CD4-positive, alpha-beta memory T cell (primary cell): ENCODE measurements at regions not wholly inside any gene's neighbourhood (a gene's known extent, or its start where the extent isn't known, plus 50 kb on each side); places are given as distances from the start of the nearest gene placed in this dataset.

Experiments used
- CTCF ChIA-PET: fragments of 350-600 bp; sonication (Branson Sonifier 250); formaldehyde crosslinking; loops from one replicate; lab custom pipeline; 2021; ENCODE audit warnings: inconsistent platforms; ENCODE audit not compliant: partially characterized antibody; lab: Charles Lee
- POLR2A ChIA-PET: fragments of 350-600 bp; sonication (Branson Sonifier 250); formaldehyde crosslinking; loops from one replicate; lab custom pipeline; 2021; ENCODE audit not compliant: partially characterized antibody; lab: Charles Lee
- DNase-seq, 5 donors: peaks; one replicate each; pipeline versions ENCODE4 v3.0.0 to v3.0.0-alpha.2; 2020 to 2022; ENCODE audit warnings: mixed read lengths in 1 of 5
- H3K27ac ChIP-seq: one replicate; pipeline ENCODE4 v1.7.0; 2013; ENCODE audit warnings: low read depth, low read length
- H3K27me3 ChIP-seq: 2 replicates; pipeline ENCODE4 v1.7.0; 2013; ENCODE audit warnings: mild to moderate bottlenecking, low read length, moderate library complexity; ENCODE audit not compliant: insufficient read depth
- H3K36me3 ChIP-seq: 2 replicates; pipeline ENCODE4 v1.7.0; 2013; ENCODE audit warnings: mild to moderate bottlenecking, low read length, moderate library complexity; ENCODE audit not compliant: insufficient read depth
- H3K4me1 ChIP-seq: 2 replicates; pipeline ENCODE4 v1.7.0; 2013; ENCODE audit warnings: mild to moderate bottlenecking, low read length, moderate library complexity; ENCODE audit not compliant: insufficient read depth
- H3K4me3 ChIP-seq, 2 donors: one replicate each; pipeline ENCODE4 v1.7.0; 2013; ENCODE audit warnings: low read length in 2 of 2, mild to moderate bottlenecking in 1 of 2
- H3K9me3 ChIP-seq, 2 donors: one replicate each; pipeline ENCODE4 v1.7.0; 2013; ENCODE audit warnings: low read length in 2 of 2, control low read depth in 1 of 2; ENCODE audit not compliant: control insufficient read depth in 1 of 2
- H3K27ac Mint-ChIP-seq, 7 donors: one replicate each; pipeline ENCODE4 v1.8.0; 2020 to 2021; ENCODE audit warnings: mixed read lengths in 7 of 7, mild to moderate bottlenecking in 6 of 7, inconsistent platforms in 3 of 7, moderate library complexity in 3 of 7
- H3K27me3 Mint-ChIP-seq, 2 donors: one replicate each; pipeline ENCODE4 v1.8.0; 2020 to 2021; ENCODE audit warnings: mixed read lengths in 2 of 2
- H3K36me3 Mint-ChIP-seq, 2 donors: one replicate each; pipeline ENCODE4 v1.8.0; 2020 to 2021; ENCODE audit warnings: mixed read lengths in 2 of 2, inconsistent platforms in 1 of 2, mild to moderate bottlenecking in 1 of 2
- H3K4me1 Mint-ChIP-seq, 4 donors: one replicate each; pipeline ENCODE4 v1.8.0; 2020 to 2021; ENCODE audit warnings: mixed read lengths in 4 of 4, mild to moderate bottlenecking in 1 of 4
- H3K4me3 Mint-ChIP-seq, 8 donors: one replicate each; pipeline ENCODE4 v1.8.0; 2020 to 2021; ENCODE audit warnings: mixed read lengths in 8 of 8, mild to moderate bottlenecking in 7 of 8, moderate library complexity in 6 of 8, inconsistent platforms in 3 of 8
- H3K9me3 Mint-ChIP-seq, 8 donors: one replicate each; pipeline ENCODE4 v1.8.0; 2020 to 2021; ENCODE audit warnings: mixed read lengths in 8 of 8, mild to moderate bottlenecking in 5 of 8, inconsistent platforms in 3 of 8, moderate library complexity in 1 of 8
- intact Hi-C: fragments of 100-400 bp; cut with micrococcal nuclease; formaldehyde crosslinking; loops from one replicate; pipeline ENCODE4 v1.15.1; 2023

DNA sequence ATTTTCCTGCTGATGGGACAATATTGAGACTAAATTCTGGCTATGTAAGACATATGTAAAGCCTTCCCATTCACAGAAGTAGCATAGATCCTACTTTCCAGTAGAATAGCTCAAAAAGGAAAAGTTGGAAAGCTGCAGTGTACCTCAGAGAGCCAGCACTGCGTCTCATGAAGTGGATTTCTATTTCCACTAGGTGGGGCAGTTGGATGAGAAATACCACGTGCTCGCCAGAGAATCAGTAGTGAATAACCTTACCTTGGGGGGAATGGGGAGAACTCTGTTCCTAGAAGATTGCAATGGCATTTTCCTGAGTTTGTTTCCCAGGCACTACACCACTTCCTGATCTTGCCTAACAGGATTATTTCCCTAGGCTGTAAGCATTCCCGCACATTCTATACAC, 907.1 kb downstream of the FSTL5 start:
- DNase-seq: no peak
- Mint-ChIP-seq H3K4me1 (no peaks in the 10 kb centered on the region), H3K9me3 (peaks cover 4 to 37% (median 18%) of the 10 kb centered on the region in 8 donors), H3K4me3 (no peak overlapping the region), H3K27ac (no peak overlapping the region), H3K36me3 (no peaks in the 10 kb centered on the region), H3K27me3 (no peaks in the 10 kb centered on the region)
- intact Hi-C loops: no loop called here
- H3K27me3 ChIP-seq: no peaks in the 10 kb centered on the region
- ChIA-PET CTCF (no interaction called here), POLR2A (no interaction called here)
- no peaks in the 10 kb centered on the region for H3K4me1 ChIP-seq
- H3K27ac ChIP-seq: no peak overlapping the region
- peaks cover 0 to 7% of the 10 kb centered on the region in 2 donors for H3K9me3 ChIP-seq
- no peaks in the 10 kb centered on the region for H3K36me3 ChIP-seq
- no peak overlapping the region for H3K4me3 ChIP-seq

- intact Hi-C loops: no loop called here
- Histone ChIP-seq H3K4me1 (no peaks in the 10 kb centered on the region), H3K4me3 (no peak overlapping the region), H3K27ac (no peak overlapping the region), H3K9me3 (peaks cover 0 to 7% of the 10 kb centered on the region in 2 donors), H3K36me3 (no peaks in the 10 kb centered on the region), H3K27me3 (no peaks in the 10 kb centered on the region)
- no peak for DNase-seq
- Mint-ChIP-seq H3K9me3 (peaks cover 7 to 43% (median 18%) of the 10 kb centered on the region in 8 donors), H3K4me3 (no peak overlapping the region), H3K36me3 (no peaks in the 10 kb centered on the region), H3K4me1 (no peaks in the 10 kb centered on the region), H3K27ac (no peak overlapping the region), H3K27me3 (no peaks in the 10 kb centered on the region)
- CTCF ChIA-PET: no interaction called here
- POLR2A ChIA-PET: no interaction called here
Measured at GRCh38 chr4:161256172-161256571, 907.6 kb downstream of the FSTL5 start.

GRCh38 chr4:161254375-161254774, 909.4 kb downstream of the FSTL5 start:
- Mint-ChIP-seq H3K9me3 (peaks cover 7 to 43% (median 21%) of the 10 kb centered on the region in 8 donors), H3K4me3 (no peak overlapping the region), H3K36me3 (no peaks in the 10 kb centered on the region), H3K27me3 (no peaks in the 10 kb centered on the region), H3K4me1 (no peaks in the 10 kb centered on the region), H3K27ac (no peak overlapping the region)
- H3K27ac ChIP-seq: no peak overlapping the region
- H3K4me3 ChIP-seq: no peak overlapping the region
- H3K4me1 ChIP-seq: no peaks in the 10 kb centered on the region
- no peak for DNase-seq
- intact Hi-C loops: no loop called here
- ChIA-PET POLR2A (no interaction called here), CTCF (no interaction called here)
- H3K36me3 ChIP-seq: no peaks in the 10 kb centered on the region
- H3K27me3 ChIP-seq: no peaks in the 10 kb centered on the region
- H3K9me3 ChIP-seq: peaks cover 0 to 7% of the 10 kb centered on the region in 2 donors

DNA sequence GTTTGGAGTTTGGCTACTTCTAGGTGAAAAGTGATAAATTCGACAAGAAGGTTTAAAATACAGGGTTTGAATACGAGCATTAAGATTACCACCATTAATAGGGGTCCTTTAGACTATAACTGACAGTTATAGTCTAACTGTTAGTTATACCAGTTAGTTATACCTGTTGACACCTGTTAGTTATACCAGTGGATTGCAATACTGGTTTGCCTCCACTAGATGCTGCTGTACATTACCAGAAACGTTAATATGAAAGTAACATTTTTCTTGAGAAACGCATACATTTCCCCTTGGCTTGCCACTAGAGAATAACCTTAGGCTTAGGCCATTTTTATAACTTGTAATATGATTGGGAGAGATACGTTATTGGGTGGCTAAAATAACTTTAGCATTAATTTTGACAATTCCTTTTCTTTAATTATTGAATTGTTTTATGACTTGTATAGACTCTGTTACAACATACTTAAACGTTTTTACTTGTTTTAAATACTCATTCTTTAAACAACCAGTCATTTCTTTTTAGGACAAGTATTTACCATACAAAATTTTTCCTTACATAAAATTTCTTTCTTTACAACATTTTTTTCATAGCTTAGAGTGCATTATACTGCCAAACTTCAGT, 911.2 kb downstream of the FSTL5 start:
- ChIA-PET POLR2A (no interaction called here), CTCF (no interaction called here)
- H3K4me3 Mint-ChIP-seq: no peak overlapping the region
- H3K27me3 ChIP-seq: no peaks in the 10 kb centered on the region
- H3K36me3 Mint-ChIP-seq: no peaks in the 10 kb centered on the region
- H3K27ac ChIP-seq: no peak overlapping the region
- H3K36me3 ChIP-seq: no peaks in the 10 kb centered on the region
- H3K9me3 Mint-ChIP-seq: peaks cover 7 to 43% (median 22%) of the 10 kb centered on the region in 8 donors
- DNase-seq: no peak
- no peaks in the 10 kb centered on the region for H3K27me3 Mint-ChIP-seq
- intact Hi-C loops: no loop called here
- H3K4me1 ChIP-seq: no peaks in the 10 kb centered on the region
- no peak overlapping the region for H3K27ac Mint-ChIP-seq
- H3K4me3 ChIP-seq: no peak overlapping the region
- peaks cover 0 to 7% of the 10 kb centered on the region in 2 donors for H3K9me3 ChIP-seq
- H3K4me1 Mint-ChIP-seq: no peaks in the 10 kb centered on the region

DNA sequence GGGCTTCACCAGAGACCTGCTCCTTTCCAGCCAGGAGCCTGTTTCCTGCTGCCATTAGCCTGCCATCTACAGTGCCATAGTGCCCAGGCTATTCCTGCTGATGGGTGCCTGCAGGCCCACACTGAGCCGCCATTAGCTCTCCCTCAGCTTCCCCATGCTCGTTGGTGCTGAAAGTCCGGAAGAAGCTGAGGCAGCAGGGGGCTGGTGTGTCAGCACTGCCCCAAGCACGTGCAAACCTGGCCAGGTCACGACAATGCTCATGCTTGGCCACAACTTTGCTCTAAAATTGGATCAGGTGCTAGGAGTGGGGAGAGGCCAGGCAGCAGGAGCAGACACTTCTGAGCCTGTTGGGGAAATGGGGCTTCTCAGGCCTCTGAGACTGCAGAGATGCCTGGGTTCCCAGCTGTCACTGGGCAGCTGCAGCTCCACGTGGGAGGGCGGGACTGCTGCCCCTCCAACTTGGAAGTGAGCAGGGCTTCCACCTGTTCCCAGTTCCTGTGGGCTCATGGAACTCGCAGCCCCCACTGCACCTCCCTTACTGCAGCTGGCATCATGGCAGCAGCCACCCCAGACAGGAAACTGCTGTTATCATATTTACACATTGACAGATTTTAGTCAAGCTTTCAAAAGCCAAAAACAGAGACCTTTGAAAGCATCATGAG, 913.9 kb downstream of the FSTL5 start:
- Histone ChIP-seq H3K27ac (no peak overlapping the region), H3K4me1 (no peaks in the 10 kb centered on the region), H3K36me3 (no peaks in the 10 kb centered on the region), H3K9me3 (no peaks in the 10 kb centered on the region), H3K27me3 (no peaks in the 10 kb centered on the region), H3K4me3 (no peak overlapping the region)
- Mint-ChIP-seq H3K9me3 (peaks cover 4 to 22% (median 13%) of the 10 kb centered on the region in 8 donors), H3K27me3 (no peaks in the 10 kb centered on the region), H3K27ac (no peak overlapping the region), H3K36me3 (no peaks in the 10 kb centered on the region), H3K4me3 (no peak overlapping the region), H3K4me1 (no peaks in the 10 kb centered on the region)
- intact Hi-C loops: no loop called here
- DNase-seq: no peak
- CTCF ChIA-PET: no interaction called here
- POLR2A ChIA-PET: no interaction called here

DNA sequence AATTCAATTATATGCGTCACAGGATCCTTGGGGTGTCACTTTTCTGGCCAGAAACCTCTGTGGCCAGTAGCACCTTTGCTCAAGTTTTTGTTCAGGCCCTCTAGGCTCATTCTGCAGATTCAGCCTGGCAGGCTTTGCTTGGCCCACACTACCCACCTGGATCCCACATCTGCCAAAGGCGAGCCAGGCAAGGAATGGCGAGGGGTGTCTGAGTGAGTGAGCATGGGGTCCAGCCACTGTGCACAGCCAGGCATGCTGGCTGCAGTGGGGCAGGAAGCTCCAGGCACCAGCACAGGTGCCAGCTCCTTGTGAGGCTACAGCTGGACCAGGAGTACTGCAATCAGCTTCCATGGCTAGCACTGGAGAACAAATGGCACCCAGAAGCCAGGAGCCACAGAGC, 914.9 kb downstream of the FSTL5 start:
- H3K4me3 ChIP-seq: no peak overlapping the region
- CTCF ChIA-PET: interaction anchor here (0.6 to 1.0 kb wide), 2 partner anchors 10 to 18 kb away, joined by 3 read pairs; no protein-coding TSS in a partner anchor
- peaks cover 3 to 17% (median 12%) of the 10 kb centered on the region in 8 donors for H3K9me3 Mint-ChIP-seq
- no peaks in the 10 kb centered on the region for H3K27me3 Mint-ChIP-seq
- no peaks in the 10 kb centered on the region for H3K36me3 ChIP-seq
- H3K27ac ChIP-seq: no peak overlapping the region
- no peak overlapping the region for H3K4me3 Mint-ChIP-seq
- no peaks in the 10 kb centered on the region for H3K36me3 Mint-ChIP-seq
- intact Hi-C loops: no loop called here
- no peak overlapping the region for H3K27ac Mint-ChIP-seq
- no peaks in the 10 kb centered on the region for H3K4me1 Mint-ChIP-seq
- no peak for DNase-seq
- POLR2A ChIA-PET: no interaction called here
- no peaks in the 10 kb centered on the region for H3K9me3 ChIP-seq
- no peaks in the 10 kb centered on the region for H3K27me3 ChIP-seq
- no peaks in the 10 kb centered on the region for H3K4me1 ChIP-seq

- Mint-ChIP-seq H3K27me3 (no peaks in the 10 kb centered on the region), H3K9me3 (peaks cover 3 to 13% (median 9%) of the 10 kb centered on the region in 8 donors), H3K4me3 (no peak overlapping the region), H3K4me1 (no peaks in the 10 kb centered on the region), H3K36me3 (no peaks in the 10 kb centered on the region), H3K27ac (no peak overlapping the region)
- H3K36me3 ChIP-seq: no peaks in the 10 kb centered on the region
- no peaks in the 10 kb centered on the region for H3K4me1 ChIP-seq
- intact Hi-C loops: no loop called here
- CTCF ChIA-PET: no interaction called here
- H3K27me3 ChIP-seq: no peaks in the 10 kb centered on the region
- no peak for DNase-seq
- POLR2A ChIA-PET: no interaction called here
- no peaks in the 10 kb centered on the region for H3K9me3 ChIP-seq
- no peak overlapping the region for H3K27ac ChIP-seq
- no peak overlapping the region for H3K4me3 ChIP-seq
Measured at GRCh38 chr4:161247831-161248230, 916.0 kb downstream of the FSTL5 start.
